Lower lobe of right lung (tissue), 2 donors: ENCODE measurements at regions not wholly inside any gene's neighbourhood (a gene's known extent, or its start where the extent isn't known, plus 50 kb on each side); places are given as distances from the start of the nearest gene placed in this dataset.

Experiments
- ATAC-seq, 2 donors: fragments of 200-7000 bp; cut with Tn5 transposase; one replicate each; pipeline ENCODE4 v1.9.1; 2020 to 2022; ENCODE audit warnings: mild to moderate bottlenecking in 2 of 2, moderate library complexity in 2 of 2
- DNase-seq: peaks from one replicate; pipeline ENCODE4 v3.0.0-alpha.2; 2020
- H3K27ac ChIP-seq: fragments of 200-600 bp; one replicate; pipeline ENCODE4 v1.8.0; 2022
- H3K27me3 ChIP-seq: fragments of 200-600 bp; one replicate; pipeline ENCODE4 v1.8.0; 2022; ENCODE audit warnings: low read depth
- H3K36me3 ChIP-seq: fragments of 200-600 bp; one replicate; pipeline ENCODE4 v1.8.0; 2022; ENCODE audit warnings: mild to moderate bottlenecking
- H3K4me1 ChIP-seq: fragments of 200-600 bp; one replicate; pipeline ENCODE4 v1.8.0; 2022
- H3K4me3 ChIP-seq: fragments of 200-600 bp; one replicate; pipeline ENCODE4 v1.8.0; 2022; ENCODE audit warnings: mild to moderate bottlenecking
- H3K9me3 ChIP-seq: fragments of 200-600 bp; one replicate; pipeline ENCODE4 v1.8.0; 2022
- intact Hi-C: fragments of 100-400 bp; cut with DNase I; formaldehyde crosslinking; loops from one replicate; pipeline ENCODE4 v1.11.0; 2022
- TF ChIP-seq, protein P1 (sequence below): fragments of 200-600 bp; IDR thresholded peaks from one replicate; pipeline ENCODE4 v1.8.0; 2022; ENCODE audit warnings: antibody characterized with exemption, mild to moderate bottlenecking
- donor health status: DM: no; HTN: yes; CAD: no; lungs with severe emphysema.

DNA sequence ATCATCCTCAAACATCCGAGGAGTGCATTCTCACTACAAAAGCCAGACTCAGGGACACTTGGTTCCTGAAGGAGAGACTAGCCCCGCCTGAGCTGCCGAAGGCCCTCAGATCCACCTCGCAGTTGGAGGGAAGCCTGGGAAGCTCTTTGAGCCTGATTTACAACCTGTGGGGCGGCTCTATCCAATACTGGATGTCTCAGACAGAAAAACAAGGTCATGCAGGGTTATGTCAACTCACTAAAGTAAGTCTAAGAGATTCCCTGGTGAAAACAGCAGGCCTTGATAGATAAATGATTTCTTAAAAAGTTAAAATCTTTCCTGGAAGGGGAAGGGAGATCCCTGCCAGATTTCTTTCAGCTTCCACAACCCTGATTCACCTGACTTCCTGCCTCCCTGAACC, 284.3 kb downstream of the CYP26B1 start:
- TF ChIP-seq, protein P1, sequence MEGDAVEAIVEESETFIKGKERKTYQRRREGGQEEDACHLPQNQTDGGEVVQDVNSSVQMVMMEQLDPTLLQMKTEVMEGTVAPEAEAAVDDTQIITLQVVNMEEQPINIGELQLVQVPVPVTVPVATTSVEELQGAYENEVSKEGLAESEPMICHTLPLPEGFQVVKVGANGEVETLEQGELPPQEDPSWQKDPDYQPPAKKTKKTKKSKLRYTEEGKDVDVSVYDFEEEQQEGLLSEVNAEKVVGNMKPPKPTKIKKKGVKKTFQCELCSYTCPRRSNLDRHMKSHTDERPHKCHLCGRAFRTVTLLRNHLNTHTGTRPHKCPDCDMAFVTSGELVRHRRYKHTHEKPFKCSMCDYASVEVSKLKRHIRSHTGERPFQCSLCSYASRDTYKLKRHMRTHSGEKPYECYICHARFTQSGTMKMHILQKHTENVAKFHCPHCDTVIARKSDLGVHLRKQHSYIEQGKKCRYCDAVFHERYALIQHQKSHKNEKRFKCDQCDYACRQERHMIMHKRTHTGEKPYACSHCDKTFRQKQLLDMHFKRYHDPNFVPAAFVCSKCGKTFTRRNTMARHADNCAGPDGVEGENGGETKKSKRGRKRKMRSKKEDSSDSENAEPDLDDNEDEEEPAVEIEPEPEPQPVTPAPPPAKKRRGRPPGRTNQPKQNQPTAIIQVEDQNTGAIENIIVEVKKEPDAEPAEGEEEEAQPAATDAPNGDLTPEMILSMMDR: no peak
- no peaks in the 10 kb centered on the region for H3K4me1 ChIP-seq
- no peak overlapping the region for H3K4me3 ChIP-seq
- no peaks in the 10 kb centered on the region for H3K27me3 ChIP-seq
- no peaks in the 10 kb centered on the region for H3K9me3 ChIP-seq
- no peak overlapping the region for H3K27ac ChIP-seq
- H3K36me3 ChIP-seq: no peaks in the 10 kb centered on the region
- intact Hi-C loops: no loop called here
- DNase-seq: no peak
- no peak for ATAC-seq

DNA sequence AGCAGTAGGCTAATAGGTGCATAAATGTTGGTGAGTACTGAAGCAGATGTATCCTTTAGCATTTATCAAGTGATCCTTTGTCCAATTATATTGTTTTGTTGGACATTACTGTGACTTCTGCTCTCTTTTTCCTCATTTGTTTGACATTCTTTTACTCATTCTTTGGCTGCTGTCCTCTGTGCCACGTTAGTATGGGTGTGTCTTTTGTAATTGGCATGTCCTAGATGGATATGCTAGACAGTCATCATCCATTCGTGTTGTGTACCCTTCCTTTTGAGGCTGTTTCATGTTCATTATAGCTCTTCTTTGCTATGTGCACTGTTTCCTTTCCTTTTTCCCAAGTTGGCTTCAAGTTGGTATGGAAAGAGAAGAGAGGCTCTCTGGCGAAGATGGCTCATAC, 284.7 kb downstream of the CYP26B1 start:
- ATAC-seq: no peak
- H3K4me3 ChIP-seq: no peak overlapping the region
- intact Hi-C loops: no loop called here
- no peaks in the 10 kb centered on the region for H3K36me3 ChIP-seq
- TF ChIP-seq, protein P1: no peak
- H3K27ac ChIP-seq: no peak overlapping the region
- H3K9me3 ChIP-seq: no peaks in the 10 kb centered on the region
- no peak for DNase-seq
- no peaks in the 10 kb centered on the region for H3K4me1 ChIP-seq
- H3K27me3 ChIP-seq: no peaks in the 10 kb centered on the region

DNA sequence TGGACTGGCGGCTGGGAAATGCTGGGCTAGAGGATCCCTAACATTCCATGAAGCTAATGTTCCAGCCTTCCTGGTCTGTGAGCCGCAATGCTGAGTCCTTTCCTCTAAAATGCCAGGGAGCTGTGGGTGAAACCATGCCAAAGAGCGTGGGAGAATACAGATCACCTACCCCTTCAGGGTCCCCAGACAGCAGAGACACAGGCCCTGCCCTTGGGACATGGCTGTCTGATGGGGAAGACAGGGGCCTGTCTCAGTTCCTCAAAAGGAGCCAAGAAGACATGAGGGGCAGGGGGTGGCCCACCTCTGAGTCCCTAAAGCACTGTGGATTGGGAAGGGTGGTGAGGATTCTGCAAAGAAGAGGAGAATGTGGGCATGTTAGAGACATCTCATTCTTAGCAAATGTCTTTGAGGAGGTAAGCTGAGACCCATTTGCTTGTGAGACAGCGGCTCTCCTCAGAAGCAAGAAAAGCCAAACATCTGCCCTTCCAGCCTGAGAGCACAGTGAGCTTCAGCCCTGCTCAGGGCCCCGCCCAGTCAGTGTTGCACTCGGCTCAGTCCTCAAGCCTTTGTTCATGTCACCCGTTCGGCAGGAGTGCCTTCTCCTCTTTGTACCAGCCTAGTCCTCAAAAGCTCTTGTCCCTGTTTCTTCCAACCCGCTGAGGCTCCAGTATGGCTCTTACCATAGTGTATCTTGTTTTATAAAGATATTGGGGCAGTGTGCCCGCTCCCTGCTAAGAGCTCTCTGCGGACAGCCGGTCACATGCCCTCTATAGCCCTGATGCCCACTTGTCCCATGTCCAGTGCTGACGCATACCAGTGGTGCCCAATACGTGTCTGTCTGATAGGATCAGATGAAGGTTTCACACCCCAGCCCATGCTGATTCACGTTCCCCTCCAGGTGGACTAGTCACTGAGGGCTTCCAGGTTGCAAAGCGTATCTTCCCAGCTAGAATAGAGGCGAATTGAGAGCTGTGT, 286.2 kb downstream of the CYP26B1 start:
- Histone ChIP-seq H3K27me3 (no peaks in the 10 kb centered on the region), H3K4me3 (no peak overlapping the region), H3K9me3 (no peaks in the 10 kb centered on the region), H3K36me3 (no peaks in the 10 kb centered on the region), H3K4me1 (no peaks in the 10 kb centered on the region), H3K27ac (no peak overlapping the region)
- DNase-seq: no peak
- intact Hi-C loops: no loop called here
- TF ChIP-seq, protein P1: no peak
- no peak for ATAC-seq

DNA sequence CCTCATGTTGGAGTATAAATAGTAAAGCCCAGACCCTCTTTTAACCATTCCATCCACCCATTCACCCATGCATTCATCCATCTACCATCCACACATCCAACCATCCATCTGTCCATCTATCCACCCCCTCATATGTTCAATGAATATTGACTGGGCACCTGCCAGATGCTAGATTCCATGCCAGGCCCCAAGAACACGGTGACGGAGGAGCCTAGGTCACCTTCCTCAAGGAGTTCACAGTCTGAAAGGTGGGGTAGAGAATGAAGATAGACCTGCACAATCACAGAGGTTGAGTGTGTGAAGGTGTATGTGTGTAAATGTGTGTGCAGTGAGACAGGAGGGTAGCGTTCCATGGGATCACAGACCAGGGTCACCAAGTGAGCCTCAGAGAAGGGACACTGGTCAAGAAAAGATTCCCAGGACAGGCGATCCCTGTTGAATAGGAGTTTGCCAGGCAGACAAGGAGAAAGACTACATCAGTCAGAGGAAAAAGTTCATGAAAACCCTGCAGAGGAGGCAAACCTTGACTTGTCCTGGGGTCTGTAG, 287.2 kb downstream of the CYP26B1 start:
- Histone ChIP-seq H3K27me3 (no peaks in the 10 kb centered on the region), H3K9me3 (peaks cover 7% of the 10 kb centered on the region), H3K4me1 (no peaks in the 10 kb centered on the region), H3K36me3 (no peaks in the 10 kb centered on the region), H3K27ac (no peak overlapping the region), H3K4me3 (no peak overlapping the region)
- intact Hi-C loops: no loop called here
- DNase-seq (no peak), ATAC-seq (no peak)
- TF ChIP-seq, protein P1: no peak

DNA sequence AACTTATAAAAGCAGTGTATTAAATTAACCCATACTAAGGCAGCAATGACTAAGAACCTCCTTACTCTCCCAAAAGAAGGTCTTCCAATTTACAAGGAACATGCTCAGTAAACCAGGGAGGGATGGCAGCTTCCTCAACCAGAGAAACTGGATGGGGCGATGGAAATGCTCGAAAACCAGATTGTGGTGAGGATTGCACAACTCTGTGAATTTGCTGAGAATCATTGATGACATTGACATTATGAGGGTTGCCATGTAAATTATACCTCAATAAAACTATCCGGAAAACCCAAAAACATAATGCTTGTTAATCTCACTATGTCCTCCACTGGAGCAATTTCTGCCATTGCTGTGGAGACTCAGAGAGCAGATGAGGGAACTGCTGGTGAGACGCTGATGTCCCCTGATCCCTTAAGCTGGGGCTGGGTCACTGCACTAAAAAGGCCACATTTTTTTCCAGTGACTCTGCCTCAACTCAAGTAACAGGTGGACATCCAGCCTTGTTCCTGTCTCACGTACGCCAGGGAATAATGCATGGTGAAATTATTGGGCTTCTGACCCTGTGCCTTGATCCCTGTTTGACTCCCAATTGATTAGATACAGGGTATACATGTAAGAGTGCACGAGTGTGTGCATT, 288.3 kb downstream of the CYP26B1 start:
- Histone ChIP-seq H3K9me3 (peaks cover 11% of the 10 kb centered on the region), H3K27ac (no peak overlapping the region), H3K27me3 (no peaks in the 10 kb centered on the region), H3K4me1 (no peaks in the 10 kb centered on the region), H3K36me3 (no peaks in the 10 kb centered on the region), H3K4me3 (no peak overlapping the region)
- TF ChIP-seq, protein P1: no peak
- no peak for ATAC-seq
- intact Hi-C loops: no loop called here
- DNase-seq: no peak
